ENCODE measurements at regions not wholly inside any gene's neighbourhood (a gene's known extent, or its start where the extent isn't known, plus 50 kb on each side); places are given as distances from the start of the nearest gene placed in this dataset.

GRCh38 chr21:35354078-35354477 is 305.0 kb upstream of the RUNX1 start:
- DNase-seq = no peak

- no peak for DNase-seq
Measured at GRCh38 chr21:35352793-35353192, 303.7 kb upstream of the RUNX1 start.

GRCh38 chr21:35352066-35352770 is 303.1 kb upstream of the RUNX1 start:
- no peak for DNase-seq

GRCh38 chr21:35351434-35351833 is 302.3 kb upstream of the RUNX1 start:
- no peak for DNase-seq

GRCh38 chr21:35350965-35351364 is 301.9 kb upstream of the RUNX1 start:
- no peak for DNase-seq

- DNase-seq = no peak
Measured at GRCh38 chr21:35349376-35350080, 300.4 kb upstream of the RUNX1 start.

GRCh38 chr21:35348686-35349085 is 299.6 kb upstream of the RUNX1 start:
- DNase-seq = no peak

GRCh38 chr21:35346697-35347096 is 297.6 kb upstream of the RUNX1 start:
- no peak for DNase-seq

- DNase-seq = no peak
Measured at GRCh38 chr21:35345954-35346353, 296.9 kb upstream of the RUNX1 start.

- DNase-seq = no peak
Measured at GRCh38 chr21:35344582-35344981, 295.5 kb upstream of the RUNX1 start.

GRCh38 chr21:35343046-35343819 is 294.1 kb upstream of the RUNX1 start:
- no peak for DNase-seq

- peak in 1 of 2 experiments; percentile 47 for DNase-seq
Measured at GRCh38 chr21:35342440-35342839, 293.3 kb upstream of the RUNX1 start.

GRCh38 chr21:35340273-35340672 is 291.2 kb upstream of the RUNX1 start:
- DNase-seq = no peak

GRCh38 chr21:35338881-35339632 is 290.0 kb upstream of the RUNX1 start:
- DNase-seq = no peak

GRCh38 chr21:35338281-35338680 is 289.2 kb upstream of the RUNX1 start:
- no peak for DNase-seq

- DNase-seq = no peak
Measured at GRCh38 chr21:35337573-35337972, 288.5 kb upstream of the RUNX1 start.

GRCh38 chr21:35336534-35336933 is 287.4 kb upstream of the RUNX1 start:
- DNase-seq = no peak

- no peak for DNase-seq
Measured at GRCh38 chr21:35335951-35336446, 286.9 kb upstream of the RUNX1 start.

GRCh38 chr21:35333831-35334618 is 284.9 kb upstream of the RUNX1 start:
- DNase-seq = no peak

GRCh38 chr21:35332841-35333426 is 283.8 kb upstream of the RUNX1 start:
- no peak for DNase-seq

- no peak for DNase-seq
Measured at GRCh38 chr21:35329940-35330660, 281.0 kb upstream of the RUNX1 start.
